ENCODE measurements at regions not wholly inside any gene's neighbourhood (a gene's known extent, or its start where the extent isn't known, plus 50 kb on each side); places are given as distances from the start of the nearest gene placed in this dataset.
A peak's percentile ranks its signal among the peaks of the same experiment; 100 is the strongest.

- Histone ChIP-seq H3K9me3 (no peaks in the 10 kb centered on the region), H3K4me3 (peak overlapping the region; percentile 56 to 69 (median 58)), H3K36me3 (no peaks in the 10 kb centered on the region), H3K4me1 (peaks cover 0 to 9% (median 0%) of the 10 kb centered on the region in 4 donors), H3K27ac (peak overlapping the region; percentile 50 to 88 (median 74)), H3K27me3 (no peaks in the 10 kb centered on the region)
- no peak for DNase-seq (ENCODE audit: low spot score in 2 of 2)
- TF ChIP-seq POLR2A (IDR thresholded peaks at IDR 0.05) (no peak), EP300 (IDR thresholded peaks at IDR 0.05) (no peak), CTCF (IDR thresholded peaks at IDR 0.05) (no peak)
- WGBS, 2 donors = 4 to 6% methylated on average over 2 of the region's 2 CpGs
Measured at GRCh38 chr4:102430461-102430910, 70.7 kb upstream of the NFKB1 start.

GRCh38 chr4:102431608-102431961 is 69.6 kb upstream of the NFKB1 start:
- no peaks in the 10 kb centered on the region for H3K9me3 ChIP-seq
- H3K4me3 ChIP-seq = peak overlapping the region in 3 of 4 donors; percentile 57 to 69 (median 60)
- no peaks in the 10 kb centered on the region for H3K36me3 ChIP-seq
- H3K27me3 ChIP-seq = no peaks in the 10 kb centered on the region
- TF ChIP-seq EP300 (IDR thresholded peaks at IDR 0.05) (peak in 1 of 2 donors; percentile 6), CTCF (IDR thresholded peaks at IDR 0.05) (peak in 1 of 5 experiments; percentile 28), POLR2A (IDR thresholded peaks at IDR 0.05) (no peak)
- H3K4me1 ChIP-seq = peaks cover 0 to 9% (median 0%) of the 10 kb centered on the region in 4 donors
- peak overlapping the region in 3 of 4 donors; percentile 50 to 88 (median 76) for H3K27ac ChIP-seq
- no peak for DNase-seq (ENCODE audit: low spot score in 2 of 2)

DNA sequence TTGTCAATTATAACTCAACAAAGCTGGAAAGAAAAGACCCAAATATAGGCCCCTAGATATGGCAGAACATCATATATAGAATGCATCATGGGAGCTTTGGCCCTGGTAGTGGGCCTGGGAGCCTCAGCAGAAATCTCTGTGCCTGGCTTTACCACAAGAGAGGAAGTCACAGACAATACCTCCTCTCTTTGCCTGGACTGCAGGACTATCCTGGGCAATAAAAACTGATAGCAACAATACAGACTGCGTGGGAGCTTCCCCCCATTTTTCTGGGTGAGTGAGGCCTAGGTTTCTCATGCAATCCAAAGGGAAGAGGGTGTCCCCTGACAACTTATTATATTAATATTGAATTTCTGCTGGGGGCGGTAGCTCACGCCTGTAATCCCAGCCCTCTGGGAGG is 64.0 kb upstream of the NFKB1 start:
- WGBS, 2 donors = 57 to 79% methylated on average over 3 of the region's 3 CpGs
- no peaks in the 10 kb centered on the region for H3K36me3 ChIP-seq
- no peak overlapping the region for H3K4me3 ChIP-seq
- no peak for DNase-seq (ENCODE audit: low spot score in 2 of 2)
- no peak overlapping the region for H3K27ac ChIP-seq
- no peaks in the 10 kb centered on the region for H3K9me3 ChIP-seq
- H3K4me1 ChIP-seq = peaks cover 0 to 23% (median 13%) of the 10 kb centered on the region in 4 donors
- no peak for TF ChIP-seq POLR2A (IDR thresholded peaks at IDR 0.05)
- TF ChIP-seq CTCF (IDR thresholded peaks at IDR 0.05) = no peak
- TF ChIP-seq EP300 (IDR thresholded peaks at IDR 0.05) = no peak
- no peaks in the 10 kb centered on the region for H3K27me3 ChIP-seq

- H3K27ac ChIP-seq = peak overlapping the region; percentile 26 to 91 (median 63)
Measured at GRCh38 chr4:102438396-102439235, 62.5 kb upstream of the NFKB1 start.

More at GRCh38 chr4:102438396-102439235, 62.5 kb upstream of the NFKB1 start:
- Histone ChIP-seq H3K36me3 (no peaks in the 10 kb centered on the region), H3K27me3 (no peaks in the 10 kb centered on the region), H3K9me3 (no peaks in the 10 kb centered on the region), H3K4me1 (peaks cover 0 to 23% (median 13%) of the 10 kb centered on the region in 4 donors), H3K4me3 (no peak overlapping the region)
- DNase-seq (ENCODE audit: low spot score in 2 of 2) = no peak
- TF ChIP-seq EP300 (IDR thresholded peaks at IDR 0.05) (no peak), CTCF (IDR thresholded peaks at IDR 0.05) (no peak), POLR2A (IDR thresholded peaks at IDR 0.05) (no peak)
- 64 to 75% methylated on average over 4 of the region's 4 CpGs for WGBS, 2 donors
